ENCODE measurements at regions not wholly inside any gene's neighbourhood (a gene's known extent, or its start where the extent isn't known, plus 50 kb on each side); places are given as distances from the start of the nearest gene placed in this dataset.
"Not testable (repeated sequence)": the region's sequence is repeated elsewhere in the genome, so short reads cannot be mapped to it uniquely, and the experiment has no call there.

- H3K27ac ChIP-seq, result no peak overlapping the region
- DNase-seq (ENCODE audit: low spot score), result no peak
- ChIA-PET CTCF (no interaction called here), POLR2A (ENCODE audit: low non-redundant PET) (no interaction called here)
- no peak for TF ChIP-seq CTCF (conservative IDR thresholded peaks at IDR 0.05; ENCODE audit: low read depth)
Observed at GRCh38 chr6:55117267-55117666, 57.0 kb upstream of the HCRTR2 start.

- CTCF ChIA-PET; H3K27ac ChIP-seq; POLR2A ChIA-PET (ENCODE audit: low non-redundant PET); DNase-seq (ENCODE audit: low spot score): not testable (repeated sequence)
Observed at GRCh38 chr6:55124241-55124640, 50.1 kb upstream of the HCRTR2 start.
